ENCODE measurements at regions not wholly inside any gene's neighbourhood (a gene's known extent, or its start where the extent isn't known, plus 50 kb on each side); places are given as distances from the start of the nearest gene placed in this dataset.

- TF ChIP-seq EP300 (IDR thresholded peaks at IDR 0.05), result no peak
- TF ChIP-seq POLR2AphosphoS5 (IDR thresholded peaks at IDR 0.05), result no peak
- TF ChIP-seq POLR2A (IDR thresholded peaks at IDR 0.05; ENCODE audit: low read depth), result no peak
- no peak for TF ChIP-seq CTCF (IDR thresholded peaks at IDR 0.05)
- Histone ChIP-seq H3K36me3 (no peaks in the 10 kb centered on the region), H3K4me3 (no peak overlapping the region), H3K27me3 (no peaks in the 10 kb centered on the region), H3K27ac (replicated peaks in 1 of 4) (no peak overlapping the region), H3K9me3 (no peaks in the 10 kb centered on the region), H3K4me1 (peaks cover 13 to 27% (median 23%) of the 10 kb centered on the region in 4 donors)
- no peak for DNase-seq (ENCODE audit: extremely low spot score)
- intact Hi-C loops (cut with DNase I), result no loop called here
- WGBS, result 85% methylated on average over 8 of the region's 8 CpGs
Measured at GRCh38 chr10:43938810-43939209, 290.1 kb upstream of the ZNF32 start.

- no peak overlapping the region for H3K27ac ChIP-seq (replicated peaks in 1 of 4)
- TF ChIP-seq CTCF (IDR thresholded peaks at IDR 0.05), result no peak
- no peak for TF ChIP-seq EP300 (IDR thresholded peaks at IDR 0.05)
- TF ChIP-seq POLR2A (IDR thresholded peaks at IDR 0.05; ENCODE audit: low read depth), result no peak
- TF ChIP-seq POLR2AphosphoS5 (IDR thresholded peaks at IDR 0.05), result no peak
- H3K4me1 ChIP-seq, result no peaks in the 10 kb centered on the region
- H3K36me3 ChIP-seq, result no peaks in the 10 kb centered on the region
- WGBS, result 88% methylated on average over 4 of the region's 4 CpGs
- H3K27me3 ChIP-seq, result no peaks in the 10 kb centered on the region
- intact Hi-C loops (cut with DNase I), result no loop called here
- no peak for DNase-seq (ENCODE audit: extremely low spot score)
- H3K4me3 ChIP-seq, result no peak overlapping the region
- H3K9me3 ChIP-seq, result no peaks in the 10 kb centered on the region
Measured at GRCh38 chr10:43931308-43931930, 282.7 kb upstream of the ZNF32 start.

GRCh38 chr10:43930777-43931176 is 282.1 kb upstream of the ZNF32 start:
- no peak for DNase-seq (ENCODE audit: extremely low spot score)
- Histone ChIP-seq H3K9me3 (no peaks in the 10 kb centered on the region), H3K36me3 (no peaks in the 10 kb centered on the region), H3K27ac (replicated peaks in 1 of 4) (no peak overlapping the region), H3K27me3 (no peaks in the 10 kb centered on the region), H3K4me1 (no peaks in the 10 kb centered on the region), H3K4me3 (no peak overlapping the region)
- WGBS, result 93% methylated on average over 5 of the region's 5 CpGs
- TF ChIP-seq POLR2A (IDR thresholded peaks at IDR 0.05; ENCODE audit: low read depth) (no peak), EP300 (IDR thresholded peaks at IDR 0.05) (no peak), POLR2AphosphoS5 (IDR thresholded peaks at IDR 0.05) (no peak)
- intact Hi-C loops (cut with DNase I), result no loop called here

GRCh38 chr10:43930243-43930642 is 281.6 kb upstream of the ZNF32 start:
- no peak for DNase-seq (ENCODE audit: extremely low spot score)
- Histone ChIP-seq H3K27me3 (no peaks in the 10 kb centered on the region), H3K4me3 (no peak overlapping the region), H3K36me3 (no peaks in the 10 kb centered on the region), H3K4me1 (no peaks in the 10 kb centered on the region), H3K27ac (replicated peaks in 1 of 4) (no peak overlapping the region), H3K9me3 (no peaks in the 10 kb centered on the region)
- TF ChIP-seq CTCF (IDR thresholded peaks at IDR 0.05), result no peak
- TF ChIP-seq EP300 (IDR thresholded peaks at IDR 0.05), result no peak
- no peak for TF ChIP-seq POLR2AphosphoS5 (IDR thresholded peaks at IDR 0.05)
- no peak for TF ChIP-seq POLR2A (IDR thresholded peaks at IDR 0.05; ENCODE audit: low read depth)
- WGBS, result 65% methylated on average over 3 of the region's 3 CpGs
- intact Hi-C loops (cut with DNase I), result no loop called here

GRCh38 chr10:43929122-43929521 is 280.4 kb upstream of the ZNF32 start:
- intact Hi-C loops (cut with DNase I), result no loop called here
- H3K36me3 ChIP-seq, result no peaks in the 10 kb centered on the region
- no peak overlapping the region for H3K27ac ChIP-seq (replicated peaks in 1 of 4)
- no peak overlapping the region for H3K4me3 ChIP-seq
- no peaks in the 10 kb centered on the region for H3K4me1 ChIP-seq
- H3K9me3 ChIP-seq, result no peaks in the 10 kb centered on the region
- no peaks in the 10 kb centered on the region for H3K27me3 ChIP-seq
- no peak for DNase-seq (ENCODE audit: extremely low spot score)
- 85% methylated on average over 6 of the region's 6 CpGs for WGBS
- TF ChIP-seq POLR2A (IDR thresholded peaks at IDR 0.05; ENCODE audit: low read depth), result no peak
- TF ChIP-seq POLR2AphosphoS5 (IDR thresholded peaks at IDR 0.05), result no peak
- no peak for TF ChIP-seq CTCF (IDR thresholded peaks at IDR 0.05)
- TF ChIP-seq EP300 (IDR thresholded peaks at IDR 0.05), result no peak
